HG03039 (cell line): ENCODE measurements at regions not wholly inside any gene's neighbourhood (a gene's known extent, or its start where the extent isn't known, plus 50 kb on each side); places are given as distances from the start of the nearest gene placed in this dataset.
"Not testable (repeated sequence)": the region's sequence is repeated elsewhere in the genome, so short reads cannot be mapped to it uniquely, and the experiment has no call there.

Experiments
- ATAC-seq: cut with Tn5 transposase; IDR thresholded peaks from one replicate; pipeline ENCODE4 v1.9.1; 2021; ENCODE audit warnings: mild to moderate bottlenecking, moderate library complexity; ENCODE audit not compliant: unreplicated experiment

DNA sequence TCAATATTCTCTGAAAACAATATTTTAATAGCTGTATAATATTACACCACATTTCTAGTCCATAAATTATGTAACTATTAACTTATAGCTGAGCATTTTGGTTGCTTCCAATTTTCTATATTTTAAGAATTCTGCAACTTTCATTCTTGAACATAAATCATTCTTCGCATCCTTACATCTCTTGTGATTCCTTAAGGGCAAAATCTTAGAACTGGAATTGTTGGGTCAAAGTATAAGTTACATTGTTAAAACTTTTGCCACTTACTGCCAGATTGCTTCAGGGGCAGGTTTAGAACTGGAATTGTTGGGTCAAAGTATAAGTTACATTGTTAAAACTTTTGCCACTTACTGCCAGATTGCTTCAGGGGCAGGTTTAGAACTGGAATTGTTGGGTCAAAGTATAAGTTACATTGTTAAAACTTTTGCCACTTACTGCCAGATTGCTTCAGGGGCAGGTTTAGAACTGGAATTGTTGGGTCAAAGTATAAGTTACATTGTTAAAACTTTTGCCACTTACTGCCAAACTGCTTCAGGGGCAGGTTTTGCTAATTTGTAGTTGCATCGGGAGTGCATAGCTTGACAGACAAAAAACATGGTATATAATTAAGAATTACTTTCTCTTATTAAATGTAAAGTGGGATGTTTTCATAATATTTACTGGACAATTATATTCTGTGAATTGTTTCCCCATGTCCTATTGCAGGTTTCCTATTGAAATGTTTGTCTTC, 179.9 kb upstream of the OR13F1 start:
- not testable (repeated sequence) for ATAC-seq

- ATAC-seq: no peak
These were observed 177.2 kb upstream of the OR13F1 start for GRCh38 chr9:104326912-104327311.

GRCh38 chr9:104329245-104329644, 174.8 kb upstream of the OR13F1 start:
- no peak for ATAC-seq

DNA sequence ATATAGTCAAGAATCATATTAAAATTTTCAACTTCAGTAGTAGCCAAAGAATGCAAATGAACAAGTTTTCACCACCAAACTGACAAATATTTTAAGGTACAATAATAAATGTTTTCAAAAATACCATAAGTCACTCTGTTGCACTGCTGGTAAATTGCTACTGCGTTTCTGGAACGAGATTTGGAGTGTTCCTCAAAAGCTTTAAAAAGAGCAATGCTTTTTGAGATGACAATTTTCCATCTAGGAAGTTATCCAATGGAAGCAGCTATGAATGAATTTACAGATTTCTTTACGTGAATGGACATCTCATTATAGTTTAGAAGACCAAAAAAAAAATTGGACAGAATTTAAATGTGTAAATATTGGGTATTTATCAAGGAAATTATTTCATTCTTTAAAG, 173.2 kb upstream of the OR13F1 start:
- no peak for ATAC-seq

DNA sequence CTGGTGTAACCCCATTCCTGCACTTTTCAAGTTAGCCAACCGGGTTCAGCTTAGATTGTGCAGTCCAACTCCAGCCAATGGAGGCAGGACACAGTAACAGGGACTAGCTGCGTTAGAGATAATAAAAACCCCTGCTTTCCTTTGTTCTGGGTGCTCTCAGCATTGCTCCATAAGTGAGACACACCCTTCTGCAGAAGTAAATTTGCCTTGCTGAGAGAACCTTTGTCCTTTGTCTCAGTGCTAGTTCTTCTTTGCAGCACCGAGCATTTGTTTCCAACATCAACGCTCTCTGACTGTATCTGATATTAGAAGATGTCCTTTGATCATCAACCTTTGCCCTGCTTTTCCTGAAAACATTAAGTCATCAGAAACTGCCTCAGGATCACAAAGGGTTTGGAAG, 169.5 kb upstream of the OR13F1 start:
- ATAC-seq: no peak

GRCh38 chr9:104339692-104340091, 164.4 kb upstream of the OR13F1 start:
- no peak for ATAC-seq

GRCh38 chr9:104342552-104342951, 161.5 kb upstream of the OR13F1 start:
- no peak for ATAC-seq

- no peak for ATAC-seq
These were observed 159.0 kb upstream of the OR13F1 start for GRCh38 chr9:104345061-104345460.

DNA sequence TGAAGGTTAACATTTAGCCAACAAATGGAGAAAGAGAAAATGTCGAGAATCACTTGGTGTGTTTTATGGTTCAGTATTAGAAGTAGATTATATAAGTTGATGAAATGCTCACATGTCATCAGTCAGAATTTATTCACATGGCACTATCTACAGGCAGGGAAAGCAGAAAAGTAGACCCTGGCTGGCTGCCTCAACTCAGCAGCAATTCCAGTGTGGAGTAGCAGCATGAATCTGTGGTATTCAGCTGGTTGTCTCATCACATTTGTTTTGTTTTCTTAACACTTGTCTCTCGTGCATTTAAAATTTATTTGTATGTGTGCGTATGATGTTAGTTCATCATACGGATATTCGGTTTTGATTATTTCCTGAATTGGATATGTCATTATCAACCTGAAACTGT, 153.5 kb upstream of the OR13F1 start:
- no peak for ATAC-seq

GRCh38 chr9:104351726-104352125, 152.3 kb upstream of the OR13F1 start:
- no peak for ATAC-seq

DNA sequence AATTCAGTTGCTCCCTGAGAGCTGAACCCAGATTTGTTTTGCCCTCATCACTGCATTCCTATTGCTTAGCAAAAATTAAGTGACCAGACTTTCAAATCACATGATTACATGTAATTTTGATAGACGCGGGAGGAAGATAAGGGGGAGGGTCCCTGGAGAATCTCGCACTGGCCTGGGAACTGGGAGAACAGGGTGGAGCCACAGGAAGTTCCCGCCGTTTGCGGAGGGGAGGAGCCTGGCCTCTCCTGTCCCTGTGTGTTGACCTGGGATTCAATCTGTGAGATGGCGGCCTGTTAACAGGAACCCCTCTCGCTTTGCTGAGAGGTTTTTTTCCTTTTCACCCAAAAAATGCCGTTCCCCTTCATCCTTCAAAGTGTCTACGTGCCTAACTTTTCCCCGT, 142.9 kb upstream of the OR13F1 start:
- ATAC-seq: no peak

GRCh38 chr9:104362912-104363472, 141.1 kb upstream of the OR13F1 start:
- ATAC-seq: no peak

GRCh38 chr9:104367507-104367906, 136.6 kb upstream of the OR13F1 start:
- no peak for ATAC-seq

- not testable (repeated sequence) for ATAC-seq
These were observed 135.7 kb upstream of the OR13F1 start for GRCh38 chr9:104368318-104368717.

GRCh38 chr9:104374711-104375110, 129.4 kb upstream of the OR13F1 start:
- no peak for ATAC-seq

- ATAC-seq: no peak
These were observed 118.0 kb upstream of the OR13F1 start for GRCh38 chr9:104386013-104386412.

- peak; percentile 62 for ATAC-seq
These were observed 117.5 kb upstream of the OR13F1 start for GRCh38 chr9:104386425-104387069.

DNA sequence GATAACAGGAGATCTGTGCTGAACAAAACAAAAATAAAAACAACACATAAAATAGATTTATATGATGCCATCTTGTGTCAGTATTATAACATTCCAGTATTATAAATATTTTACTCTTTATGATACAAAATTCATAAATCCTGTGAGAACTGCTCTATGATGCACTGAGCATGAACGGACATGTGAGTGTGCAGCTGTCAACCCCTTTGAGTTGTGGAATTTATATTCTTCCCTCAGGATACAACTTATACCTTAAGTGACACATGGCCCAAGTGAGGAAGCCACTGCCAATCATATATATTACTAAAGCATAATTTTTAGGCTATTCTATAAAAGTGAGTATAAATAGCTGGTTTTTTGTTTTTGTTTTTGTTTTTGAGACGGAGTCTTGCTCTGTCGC, 116.0 kb upstream of the OR13F1 start:
- ATAC-seq: no peak

GRCh38 chr9:104389341-104389740, 114.7 kb upstream of the OR13F1 start:
- no peak for ATAC-seq

DNA sequence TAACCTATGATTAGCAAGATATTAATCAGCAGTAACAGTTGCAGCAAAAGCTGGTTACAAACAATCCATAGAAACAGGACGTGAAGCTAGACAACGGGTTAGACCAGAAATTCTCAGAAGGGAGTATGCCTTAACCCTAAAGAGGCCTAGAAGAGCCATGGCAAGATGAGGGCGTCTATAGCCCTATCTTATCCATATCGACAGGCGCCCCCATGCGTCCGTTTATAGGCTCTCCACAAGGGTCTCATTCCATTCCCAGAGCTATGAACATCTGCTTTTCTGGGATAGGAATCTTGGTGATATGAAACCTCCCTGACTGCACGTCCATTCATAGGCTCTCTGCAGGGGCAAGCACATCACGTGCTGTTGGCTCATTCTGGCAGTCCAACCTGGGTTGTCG, 109.2 kb upstream of the OR13F1 start:
- ATAC-seq: not testable (repeated sequence)

DNA sequence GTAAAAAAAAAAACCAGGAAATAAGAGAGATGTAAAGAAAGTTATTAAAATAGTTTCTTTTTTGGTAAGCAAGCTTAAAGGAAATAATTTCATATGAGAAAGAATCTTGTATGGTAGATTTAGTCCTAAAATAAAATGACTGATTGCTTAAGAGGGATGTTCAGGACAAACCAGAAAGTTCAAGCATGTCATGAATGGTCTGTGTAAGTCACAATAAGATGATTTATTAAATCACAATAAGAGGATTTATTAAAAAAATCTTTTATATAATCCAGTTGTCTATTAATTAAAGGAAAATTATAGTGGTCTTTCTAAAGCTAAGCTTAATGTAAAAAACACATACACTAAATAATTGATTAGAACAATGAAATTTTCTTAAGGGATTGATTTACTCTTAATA, 91.8 kb upstream of the OR13F1 start:
- no peak for ATAC-seq

- ATAC-seq: no peak
These were observed 87.6 kb upstream of the OR13F1 start for GRCh38 chr9:104416470-104416869.
